ENCODE measurements at regions not wholly inside any gene's neighbourhood (a gene's known extent, or its start where the extent isn't known, plus 50 kb on each side); places are given as distances from the start of the nearest gene placed in this dataset.

DNA sequence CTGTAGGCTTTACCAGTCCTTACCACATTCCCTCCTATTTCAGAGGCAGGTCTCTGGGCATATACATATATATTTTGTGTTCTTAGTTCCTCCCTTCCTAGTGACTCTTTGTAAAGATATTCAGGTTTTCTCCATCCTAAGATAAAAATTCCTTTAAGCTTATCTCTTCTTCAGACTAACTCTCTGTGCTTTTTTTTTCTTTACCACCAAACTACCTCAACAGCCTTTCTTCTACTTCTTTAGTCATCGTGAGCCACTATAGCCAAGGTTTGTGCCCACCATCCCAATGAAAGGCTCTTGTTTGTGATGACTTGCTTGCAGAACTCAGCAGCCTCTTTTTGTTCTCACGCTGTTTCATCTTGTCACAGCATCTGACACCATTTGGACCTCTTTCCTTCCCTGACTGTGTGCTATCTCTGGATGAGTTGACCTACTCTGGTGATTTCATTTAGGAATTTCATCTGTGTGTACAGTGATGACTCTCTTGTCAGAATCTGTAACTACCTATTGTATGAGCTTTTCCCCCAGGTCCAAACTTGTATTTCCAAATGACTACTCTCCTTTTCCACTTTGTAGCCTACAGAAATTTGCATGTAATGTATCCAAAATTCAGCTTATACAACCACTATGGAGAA, 59.0 kb upstream of the MACF1 start:
- TF ChIP-seq ELF4 (IDR thresholded peaks at IDR 0.05), result no peak
- TF ChIP-seq FOXK2 (IDR thresholded peaks at IDR 0.05), result no peak
- no peak for TF ChIP-seq BHLHE40 (IDR thresholded peaks at IDR 0.05; ENCODE audit: borderline replicate concordance)
- TF ChIP-seq L3MBTL2 (conservative IDR thresholded peaks at IDR 0.05), result no peak
- TF ChIP-seq SP1 (IDR thresholded peaks at IDR 0.05), result no peak
- no peak for TF ChIP-seq NFRKB (IDR thresholded peaks at IDR 0.05)
- no peak for TF ChIP-seq TARDBP (IDR thresholded peaks at IDR 0.05)
- TF ChIP-seq FOXM1 (IDR thresholded peaks at IDR 0.05; ENCODE audit: borderline replicate concordance), result no peak
- TF ChIP-seq SUZ12 (IDR thresholded peaks at IDR 0.05), result no peak
- TF ChIP-seq FOXA1 (IDR thresholded peaks at IDR 0.05), result no peak
- no peak for TF ChIP-seq LEF1 (IDR thresholded peaks at IDR 0.05; ENCODE audit: borderline replicate concordance)
